ENCODE measurements at regions not wholly inside any gene's neighbourhood (a gene's known extent, or its start where the extent isn't known, plus 50 kb on each side); places are given as distances from the start of the nearest gene placed in this dataset.

- DNase-seq (ENCODE audit: extremely low read depth, low read depth) = no peak
Observed at GRCh38 chr17:72501404-72502370, 380.9 kb downstream of the SOX9 start.

GRCh38 chr17:72502371-72503341, 381.8 kb downstream of the SOX9 start:
- H3K4me3 ChIP-seq (replicated peaks; ENCODE audit: low read depth, low read length) = no peak overlapping the region
- DNase-seq (ENCODE audit: extremely low read depth, low read depth) = no peak
- TF ChIP-seq CTCF (IDR thresholded peaks at IDR 0.05; ENCODE audit: low read depth, low read length, missing control alignments) = no peak

More at GRCh38 chr17:72501404-72502370, 380.9 kb downstream of the SOX9 start:
- TF ChIP-seq CTCF (IDR thresholded peaks at IDR 0.05; ENCODE audit: low read depth, low read length, missing control alignments) = no peak
- no peak overlapping the region for H3K4me3 ChIP-seq (replicated peaks; ENCODE audit: low read depth, low read length)

DNA sequence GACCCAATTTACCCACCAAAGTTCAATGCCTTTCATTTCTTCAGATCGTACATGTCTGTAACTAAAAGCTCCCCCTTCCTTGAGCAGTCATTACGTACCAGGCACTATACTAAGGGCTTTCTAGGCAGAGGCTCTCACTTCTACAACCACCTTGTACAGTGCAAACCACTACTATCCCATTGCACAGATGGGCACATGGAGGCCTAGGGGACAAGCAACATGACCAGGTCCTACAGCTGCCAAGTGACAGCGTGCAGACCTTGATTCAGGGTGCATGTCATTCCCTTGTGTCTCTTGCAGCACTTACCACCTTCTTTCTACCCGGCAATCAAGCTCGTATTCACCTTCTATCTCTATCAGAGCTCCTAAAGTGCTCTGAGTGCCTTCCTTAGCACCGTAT, 382.7 kb downstream of the SOX9 start:
- no peak overlapping the region for H3K4me3 ChIP-seq (replicated peaks; ENCODE audit: low read depth, low read length)
- TF ChIP-seq CTCF (IDR thresholded peaks at IDR 0.05; ENCODE audit: low read depth, low read length, missing control alignments) = no peak
- DNase-seq (ENCODE audit: extremely low read depth, low read depth) = no peak

DNA sequence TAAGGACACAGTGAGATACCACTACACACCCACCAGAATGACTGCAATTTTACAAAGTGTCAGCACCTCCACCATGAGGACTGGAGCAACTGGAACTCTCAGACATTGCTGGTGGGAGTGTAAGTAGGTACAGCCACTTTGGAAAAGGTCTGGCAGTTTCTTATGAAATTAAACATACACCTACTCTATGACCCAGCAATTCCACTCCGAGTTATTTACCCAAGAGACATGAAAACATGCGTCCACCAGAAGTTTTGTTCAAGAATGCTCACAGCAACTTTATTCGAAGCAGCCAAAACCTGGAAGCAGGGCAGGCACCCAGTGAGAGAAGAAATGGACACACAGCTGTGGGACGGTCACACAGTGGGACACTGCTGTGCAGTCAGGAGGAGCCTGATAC, 384.0 kb downstream of the SOX9 start:
- DNase-seq (ENCODE audit: extremely low read depth, low read depth) = no peak
- no peak overlapping the region for H3K4me3 ChIP-seq (replicated peaks; ENCODE audit: low read depth, low read length)
- TF ChIP-seq CTCF (IDR thresholded peaks at IDR 0.05; ENCODE audit: low read depth, low read length, missing control alignments) = no peak

DNA sequence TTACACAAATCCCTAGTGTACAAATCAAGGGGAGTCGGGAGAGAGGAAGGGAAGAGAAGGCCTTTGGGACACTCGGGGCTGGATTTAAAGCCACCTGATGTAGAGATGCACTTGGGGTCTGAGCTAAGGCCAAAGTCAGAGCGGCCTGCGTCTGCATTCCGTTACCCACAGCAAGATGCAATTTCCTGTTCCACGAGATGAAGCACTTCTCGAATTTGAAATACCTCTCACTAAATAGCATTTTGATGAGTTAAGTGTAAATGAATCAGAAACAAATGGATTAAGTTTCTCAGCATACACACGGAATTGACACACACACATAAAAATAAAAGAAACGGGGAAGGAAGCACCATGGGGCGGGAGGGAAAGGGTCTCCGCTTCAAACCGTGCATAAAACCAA, 386.0 kb downstream of the SOX9 start:
- H3K4me3 ChIP-seq (replicated peaks; ENCODE audit: low read depth, low read length) = no peak overlapping the region
- no peak for TF ChIP-seq CTCF (IDR thresholded peaks at IDR 0.05; ENCODE audit: low read depth, low read length, missing control alignments)
- no peak for DNase-seq (ENCODE audit: extremely low read depth, low read depth)

DNA sequence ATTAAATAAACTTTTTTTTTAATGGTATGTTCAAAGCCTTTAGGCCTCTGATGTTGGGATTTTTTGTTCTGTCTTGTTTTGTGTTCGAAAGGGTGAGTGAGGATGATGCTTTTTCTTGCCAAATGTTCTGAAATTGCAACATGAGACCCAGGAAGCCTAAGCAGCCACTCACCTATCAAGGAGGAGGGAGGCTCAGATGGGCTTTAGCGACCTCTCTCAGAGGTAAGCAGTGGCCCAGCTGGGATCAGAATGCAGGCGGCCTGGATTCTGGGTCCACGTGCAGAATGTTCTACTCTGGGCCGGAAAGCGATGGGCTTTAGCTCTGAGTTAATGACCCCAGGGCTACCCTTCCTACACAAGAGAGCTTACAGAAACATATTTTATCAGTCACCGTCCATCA, 386.6 kb downstream of the SOX9 start:
- H3K4me3 ChIP-seq (replicated peaks; ENCODE audit: low read depth, low read length) = no peak overlapping the region
- DNase-seq (ENCODE audit: extremely low read depth, low read depth) = no peak
- no peak for TF ChIP-seq CTCF (IDR thresholded peaks at IDR 0.05; ENCODE audit: low read depth, low read length, missing control alignments)

All from HFF-Myc (cell line).